ENCODE measurements at regions not wholly inside any gene's neighbourhood (a gene's known extent, or its start where the extent isn't known, plus 50 kb on each side); places are given as distances from the start of the nearest gene placed in this dataset.

GRCh38 chr5:10073441-10074104 is 176.1 kb downstream of the ATPSCKMT start:
- H3K9ac ChIP-seq (ENCODE audit: low read length) = no peak overlapping the region
- H3K79me2 ChIP-seq (ENCODE audit: insufficient read depth, low read length) = no peaks in the 10 kb centered on the region
- no peaks in the 10 kb centered on the region for H3K36me3 ChIP-seq (ENCODE audit: insufficient read depth, low read length)
- H3K4me2 ChIP-seq (ENCODE audit: low read length) = no peak overlapping the region
- no peaks in the 10 kb centered on the region for H3K9me3 ChIP-seq (ENCODE audit: low read length)
- H3K4me3 ChIP-seq (ENCODE audit: low read depth, low read length, poor library complexity, severe bottlenecking) = no peak overlapping the region
- H3K27me3 ChIP-seq (ENCODE audit: insufficient read depth, low read length) = no peaks in the 10 kb centered on the region; the same call in 1 of the 2 replicates
- no peak overlapping the region for H3K27ac ChIP-seq (ENCODE audit: low read depth, low read length, poor library complexity, severe bottlenecking)
- H3K9me2 ChIP-seq (ENCODE audit: low read depth, low read length) = no peaks in the 10 kb centered on the region
- H4K20me1 ChIP-seq (ENCODE audit: insufficient read depth, low read length) = no peaks in the 10 kb centered on the region
- no peaks in the 10 kb centered on the region for H3K4me1 ChIP-seq (ENCODE audit: insufficient read depth, low read length, severe bottlenecking)
- no peak for TF ChIP-seq EZH2 (IDR thresholded peaks at IDR 0.05; ENCODE audit: borderline replicate concordance, low read length)
- TF ChIP-seq CTCF (IDR thresholded peaks at IDR 0.05; ENCODE audit: low read length) = no peak
- H2AFZ ChIP-seq (ENCODE audit: low read length) = no peak overlapping the region
- no peaks in the 10 kb centered on the region for H3F3A ChIP-seq (ENCODE audit: insufficient read depth, low read length)

GRCh38 chr5:10069637-10070313 is 179.9 kb downstream of the ATPSCKMT start:
- no peak overlapping the region for H2AFZ ChIP-seq (ENCODE audit: low read length)
- no peak overlapping the region for H3K4me3 ChIP-seq (ENCODE audit: low read depth, low read length, poor library complexity, severe bottlenecking)
- H3K9me2 ChIP-seq (ENCODE audit: low read depth, low read length) = no peaks in the 10 kb centered on the region
- TF ChIP-seq CTCF (IDR thresholded peaks at IDR 0.05; ENCODE audit: low read length) = no peak
- no peak for TF ChIP-seq EZH2 (IDR thresholded peaks at IDR 0.05; ENCODE audit: borderline replicate concordance, low read length)
- no peak overlapping the region for H3K9ac ChIP-seq (ENCODE audit: low read length)
- H3K9me3 ChIP-seq (ENCODE audit: low read length) = no peaks in the 10 kb centered on the region
- H4K20me1 ChIP-seq (ENCODE audit: insufficient read depth, low read length) = no peaks in the 10 kb centered on the region
- no peaks in the 10 kb centered on the region for H3K4me1 ChIP-seq (ENCODE audit: insufficient read depth, low read length, severe bottlenecking)
- H3K4me2 ChIP-seq (ENCODE audit: low read length) = no peak overlapping the region
- H3K27ac ChIP-seq (ENCODE audit: low read depth, low read length, poor library complexity, severe bottlenecking) = no peak overlapping the region
- no peaks in the 10 kb centered on the region for H3K36me3 ChIP-seq (ENCODE audit: insufficient read depth, low read length)
- no peaks in the 10 kb centered on the region for H3F3A ChIP-seq (ENCODE audit: insufficient read depth, low read length)
- no peaks in the 10 kb centered on the region for H3K27me3 ChIP-seq (ENCODE audit: insufficient read depth, low read length)
- no peaks in the 10 kb centered on the region for H3K79me2 ChIP-seq (ENCODE audit: insufficient read depth, low read length)

GRCh38 chr5:10065428-10066000 is 184.2 kb downstream of the ATPSCKMT start:
- H3K79me2 ChIP-seq (ENCODE audit: insufficient read depth, low read length) = no peaks in the 10 kb centered on the region
- no peaks in the 10 kb centered on the region for H3F3A ChIP-seq (ENCODE audit: insufficient read depth, low read length)
- H2AFZ ChIP-seq (ENCODE audit: low read length) = no peak overlapping the region
- no peaks in the 10 kb centered on the region for H3K9me3 ChIP-seq (ENCODE audit: low read length)
- H3K36me3 ChIP-seq (ENCODE audit: insufficient read depth, low read length) = no peaks in the 10 kb centered on the region
- H3K27me3 ChIP-seq (ENCODE audit: insufficient read depth, low read length) = no peaks in the 10 kb centered on the region
- H3K27ac ChIP-seq (ENCODE audit: low read depth, low read length, poor library complexity, severe bottlenecking) = no peak overlapping the region
- no peaks in the 10 kb centered on the region for H3K4me1 ChIP-seq (ENCODE audit: insufficient read depth, low read length, severe bottlenecking)
- H3K9me2 ChIP-seq (ENCODE audit: low read depth, low read length) = no peaks in the 10 kb centered on the region
- TF ChIP-seq CTCF (IDR thresholded peaks at IDR 0.05; ENCODE audit: low read length) = no peak
- TF ChIP-seq EZH2 (IDR thresholded peaks at IDR 0.05; ENCODE audit: borderline replicate concordance, low read length) = no peak
- no peak overlapping the region for H3K4me3 ChIP-seq (ENCODE audit: low read depth, low read length, poor library complexity, severe bottlenecking)
- H3K4me2 ChIP-seq (ENCODE audit: low read length) = no peak overlapping the region
- no peaks in the 10 kb centered on the region for H4K20me1 ChIP-seq (ENCODE audit: insufficient read depth, low read length)
- no peak overlapping the region for H3K9ac ChIP-seq (ENCODE audit: low read length)
